Fibroblast of gingiva (primary cell): ENCODE measurements at regions not wholly inside any gene's neighbourhood (a gene's known extent, or its start where the extent isn't known, plus 50 kb on each side); places are given as distances from the start of the nearest gene placed in this dataset.
"Not testable (repeated sequence)": the region's sequence is repeated elsewhere in the genome, so short reads cannot be mapped to it uniquely, and the experiment has no call there.

Experiments
- DNase-seq: peaks from one replicate; pipeline ENCODE4 v3.0.0-alpha.2; 2011; ENCODE audit warnings: low read depth

DNA sequence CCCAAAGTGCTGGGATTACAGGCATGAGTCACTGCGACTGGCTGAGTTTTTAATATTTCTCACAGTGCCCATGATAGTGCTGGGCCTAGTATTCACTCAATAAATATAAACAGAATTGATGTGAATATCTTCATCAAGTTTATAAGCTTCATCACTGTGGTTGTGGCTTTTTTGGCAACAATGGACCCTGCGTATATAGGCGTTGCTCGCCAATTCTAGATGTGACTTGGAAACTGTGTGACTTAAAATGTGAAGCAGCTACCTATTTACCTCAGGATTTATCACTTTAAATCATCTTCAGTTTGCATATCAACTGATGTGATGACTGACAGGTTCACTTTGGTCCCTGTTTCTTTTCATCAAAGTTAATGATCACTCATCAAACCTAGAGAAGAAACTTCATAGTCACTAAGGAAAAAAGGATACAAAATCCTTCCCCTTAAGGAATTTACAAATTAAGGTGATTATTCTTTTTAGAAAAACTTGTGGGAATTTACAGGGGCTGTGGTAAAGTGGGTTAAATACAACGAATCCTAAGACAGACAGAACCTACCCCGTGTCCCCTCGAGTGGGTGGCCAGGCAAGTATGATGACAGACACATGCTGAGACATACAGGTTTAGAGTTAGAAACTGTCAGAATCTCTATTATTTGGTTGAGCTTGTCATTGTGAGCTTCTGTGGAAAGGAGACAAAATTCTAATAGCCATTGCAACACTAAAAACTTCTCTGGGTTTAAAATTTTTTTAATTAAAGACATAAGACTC, 101.3 kb downstream of the AKAP11 start:
- DNase-seq: no peak

DNA sequence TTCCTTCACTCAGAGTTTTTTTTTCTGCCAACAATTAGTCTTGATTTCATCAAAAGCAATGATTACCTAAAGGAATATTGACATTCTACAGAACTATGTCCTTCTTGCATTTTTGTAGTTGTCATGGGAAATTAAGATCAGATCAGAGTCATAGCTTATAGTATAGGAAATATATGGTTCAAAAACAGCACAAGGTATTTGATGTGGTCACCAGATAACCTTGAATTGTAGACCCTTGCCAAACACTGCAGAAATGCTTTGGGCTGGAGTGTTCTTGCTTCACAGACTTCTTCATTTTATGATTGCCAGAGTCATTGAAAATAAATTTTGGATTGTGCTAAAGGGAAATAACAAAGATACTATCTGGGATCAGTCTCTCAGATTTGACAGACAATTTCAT, 103.7 kb downstream of the AKAP11 start:
- no peak for DNase-seq

GRCh38 chr13:42377640-42378382, 105.9 kb downstream of the AKAP11 start:
- DNase-seq: no peak

GRCh38 chr13:42378383-42378780, 106.4 kb downstream of the AKAP11 start:
- no peak for DNase-seq

GRCh38 chr13:42379241-42379640, 107.3 kb downstream of the AKAP11 start:
- no peak for DNase-seq

- no peak for DNase-seq
These were observed 108.6 kb downstream of the AKAP11 start for GRCh38 chr13:42380420-42381164.

GRCh38 chr13:42381165-42381425, 109.1 kb downstream of the AKAP11 start:
- no peak for DNase-seq

GRCh38 chr13:42381426-42381825, 109.5 kb downstream of the AKAP11 start:
- not testable (repeated sequence) for DNase-seq

- no peak for DNase-seq
These were observed 111.1 kb downstream of the AKAP11 start for GRCh38 chr13:42383025-42383424.

DNA sequence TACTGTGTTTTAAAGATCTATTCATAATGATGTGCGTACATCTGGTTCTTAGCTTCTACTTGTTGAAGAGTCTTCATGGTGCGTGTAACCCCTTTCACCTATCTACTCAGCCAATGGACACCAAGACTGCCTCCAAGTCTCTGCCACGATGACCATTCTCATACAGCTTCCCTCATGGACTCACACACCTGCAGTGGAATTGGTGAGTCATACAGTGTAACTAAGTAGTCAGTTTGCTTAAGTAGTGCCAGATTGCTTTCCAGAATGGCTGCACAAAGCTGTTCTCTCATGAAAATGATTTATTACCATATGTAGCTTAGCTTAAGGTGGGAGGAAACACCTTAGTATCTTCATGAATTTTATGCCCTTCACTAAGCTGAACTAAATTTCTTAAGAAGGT, 112.3 kb downstream of the AKAP11 start:
- no peak for DNase-seq

DNA sequence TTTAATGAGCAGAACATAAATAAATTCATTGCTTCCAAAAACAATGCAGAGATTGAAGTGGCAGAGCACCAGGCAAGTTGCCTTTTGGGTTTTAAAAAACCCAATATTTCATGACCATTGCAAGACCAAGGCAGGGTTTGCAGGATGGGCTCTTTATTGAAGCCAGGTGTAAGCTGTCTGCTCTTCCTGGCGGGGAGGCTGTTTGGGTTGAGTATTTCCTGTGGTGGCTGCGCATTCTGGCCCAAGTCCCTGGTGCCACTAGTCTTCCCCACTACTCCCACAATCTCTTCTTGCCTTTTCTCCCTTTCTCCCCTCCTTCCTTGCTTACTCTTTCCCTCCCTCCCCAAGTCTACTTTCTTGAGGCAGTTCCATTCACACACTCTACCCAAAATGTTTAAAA, 116.4 kb downstream of the AKAP11 start:
- no peak for DNase-seq

DNA sequence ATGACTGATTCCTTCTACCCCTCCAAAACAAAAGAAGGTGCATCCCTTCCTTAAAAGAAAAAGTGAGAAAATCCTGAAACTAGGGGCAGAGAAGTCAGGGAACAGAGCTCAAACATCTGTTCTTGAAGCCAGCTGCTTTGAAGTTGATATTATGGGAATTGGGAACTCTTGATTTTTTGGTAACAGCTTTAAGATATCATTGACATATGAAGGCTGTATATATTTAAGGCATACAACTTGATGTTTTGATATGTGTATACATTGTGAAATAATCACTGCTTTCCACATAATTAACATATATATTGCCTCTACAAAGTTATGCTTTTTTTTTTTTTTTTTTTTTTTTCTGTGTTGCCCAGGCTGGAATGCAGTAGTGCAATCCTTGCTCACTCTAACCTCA, 117.1 kb downstream of the AKAP11 start:
- DNase-seq: no peak

GRCh38 chr13:42392180-42392579, 120.2 kb downstream of the AKAP11 start:
- no peak for DNase-seq

GRCh38 chr13:42392716-42393572, 121.0 kb downstream of the AKAP11 start:
- no peak for DNase-seq

DNA sequence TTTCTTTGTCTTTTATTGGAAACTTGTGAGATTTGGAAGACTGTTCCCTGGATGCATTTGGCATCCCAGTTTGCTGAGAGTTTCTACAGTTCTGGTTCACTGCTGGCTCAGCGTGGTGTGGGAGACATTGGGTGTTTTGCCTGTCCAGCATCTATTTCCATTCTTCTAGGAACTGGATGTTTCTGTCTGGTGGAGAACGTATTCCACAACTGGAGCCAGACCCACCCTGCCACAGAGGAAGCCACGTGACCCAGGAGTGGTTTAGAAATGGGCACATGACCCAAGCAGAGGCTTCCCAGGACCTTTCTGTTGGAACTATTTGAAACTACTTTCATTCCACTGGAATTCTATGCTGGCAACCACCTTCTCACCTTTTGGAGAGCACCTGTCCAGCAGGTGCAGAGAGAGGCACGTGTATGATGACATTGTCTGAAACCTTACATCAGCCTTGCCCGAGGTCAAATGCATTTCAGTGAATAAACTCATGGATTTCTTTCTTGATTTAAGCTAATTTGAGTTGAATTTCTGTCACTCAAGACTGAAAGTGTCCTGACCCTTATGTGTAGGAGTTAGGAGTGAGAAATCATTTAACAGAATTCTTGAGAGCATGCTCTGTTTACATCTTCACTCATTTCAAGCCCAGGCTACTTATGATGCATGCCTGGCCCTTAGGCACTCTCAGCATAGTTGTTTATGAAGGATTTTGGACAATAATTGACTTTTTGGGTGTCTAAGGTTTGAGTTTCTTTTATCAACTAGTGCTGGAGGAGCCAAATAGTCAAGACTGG, 121.8 kb downstream of the AKAP11 start:
- no peak for DNase-seq

- no peak for DNase-seq
These were observed 122.4 kb downstream of the AKAP11 start for GRCh38 chr13:42394361-42394708.

- no peak for DNase-seq
These were observed 122.7 kb downstream of the AKAP11 start for GRCh38 chr13:42394711-42395085.

GRCh38 chr13:42395086-42395821, 123.3 kb downstream of the AKAP11 start:
- no peak for DNase-seq

- DNase-seq: no peak
These were observed 124.5 kb downstream of the AKAP11 start for GRCh38 chr13:42396501-42396900.

- DNase-seq: no peak
These were observed 125.1 kb downstream of the AKAP11 start for GRCh38 chr13:42396901-42397655.
